ENCODE measurements at regions not wholly inside any gene's neighbourhood (a gene's known extent, or its start where the extent isn't known, plus 50 kb on each side); places are given as distances from the start of the nearest gene placed in this dataset.

DNA sequence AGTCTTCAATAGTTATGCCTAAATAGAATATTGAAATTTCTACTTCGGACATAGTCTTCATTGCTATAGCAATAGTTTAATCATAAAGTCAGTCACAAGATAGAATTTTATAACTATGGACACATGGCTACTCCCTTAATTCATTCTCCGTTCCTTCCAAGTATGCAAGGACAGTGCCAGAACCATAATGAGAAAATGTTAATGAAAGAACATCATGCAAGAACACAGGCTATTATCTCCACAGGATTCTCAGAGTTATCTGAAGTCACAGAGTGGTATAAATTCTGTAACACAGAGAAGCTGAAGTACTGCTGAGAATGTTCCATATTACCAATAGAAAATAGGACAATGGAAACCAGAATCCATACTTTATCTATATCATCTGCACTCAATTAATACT is 826.2 kb downstream of the EPHA7 start:
- no peak for DNase-seq

DNA sequence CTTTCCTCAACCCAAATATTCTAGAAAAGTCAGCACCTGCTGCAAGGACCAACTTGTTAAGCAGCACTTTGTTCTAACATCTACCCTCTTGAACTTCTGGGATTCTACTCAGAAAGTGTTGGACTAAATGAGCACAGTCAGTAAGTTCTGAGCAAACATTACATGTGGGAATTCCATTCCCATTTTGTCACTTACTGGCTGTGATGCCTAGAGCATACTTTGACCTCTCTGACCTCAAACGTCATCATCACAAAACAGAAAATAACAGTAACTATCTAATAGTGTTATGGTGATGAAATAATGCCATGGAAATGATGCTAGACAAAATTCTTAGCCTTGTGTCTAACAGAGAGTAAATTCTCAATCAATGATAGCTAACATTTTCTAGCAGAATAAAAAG is 829.4 kb downstream of the EPHA7 start:
- DNase-seq = no peak

DNA sequence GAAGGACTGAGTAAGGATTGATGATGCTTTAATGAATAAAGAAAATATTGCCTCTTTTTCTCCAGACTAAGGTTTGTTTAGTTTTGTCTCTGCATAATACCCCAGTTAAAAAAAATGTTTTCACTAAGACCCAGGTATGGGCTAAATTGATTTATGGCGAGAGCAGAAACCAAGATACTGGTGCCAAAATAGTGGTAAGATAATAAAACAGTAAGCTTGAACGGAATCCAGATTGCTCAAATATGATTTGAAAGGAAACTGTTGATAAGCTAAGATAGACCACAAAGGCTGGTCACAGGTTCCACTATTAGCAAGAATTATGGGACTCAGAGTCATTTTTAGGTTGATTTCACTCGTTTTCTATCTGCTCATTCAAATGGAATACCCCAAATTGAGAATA is 831.2 kb downstream of the EPHA7 start:
- no peak for DNase-seq

DNA sequence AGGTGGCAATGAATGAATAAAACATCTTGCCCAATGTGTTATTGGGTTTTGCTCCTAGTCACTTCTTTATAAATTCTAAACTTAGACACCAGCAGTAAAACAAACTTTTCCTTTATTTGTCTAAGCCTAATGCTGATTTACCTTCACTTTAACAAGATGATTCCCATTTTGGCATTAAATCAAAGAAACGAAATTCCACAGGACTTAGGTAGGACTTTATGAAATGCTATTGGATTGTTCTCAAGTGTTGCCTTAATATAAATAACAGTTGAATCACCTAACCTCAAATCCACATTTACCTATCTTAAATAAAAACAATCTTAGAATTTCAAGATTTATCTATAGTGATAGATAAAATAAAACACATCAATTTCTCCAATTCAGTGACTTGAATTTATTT is 831.8 kb downstream of the EPHA7 start:
- DNase-seq = no peak

DNA sequence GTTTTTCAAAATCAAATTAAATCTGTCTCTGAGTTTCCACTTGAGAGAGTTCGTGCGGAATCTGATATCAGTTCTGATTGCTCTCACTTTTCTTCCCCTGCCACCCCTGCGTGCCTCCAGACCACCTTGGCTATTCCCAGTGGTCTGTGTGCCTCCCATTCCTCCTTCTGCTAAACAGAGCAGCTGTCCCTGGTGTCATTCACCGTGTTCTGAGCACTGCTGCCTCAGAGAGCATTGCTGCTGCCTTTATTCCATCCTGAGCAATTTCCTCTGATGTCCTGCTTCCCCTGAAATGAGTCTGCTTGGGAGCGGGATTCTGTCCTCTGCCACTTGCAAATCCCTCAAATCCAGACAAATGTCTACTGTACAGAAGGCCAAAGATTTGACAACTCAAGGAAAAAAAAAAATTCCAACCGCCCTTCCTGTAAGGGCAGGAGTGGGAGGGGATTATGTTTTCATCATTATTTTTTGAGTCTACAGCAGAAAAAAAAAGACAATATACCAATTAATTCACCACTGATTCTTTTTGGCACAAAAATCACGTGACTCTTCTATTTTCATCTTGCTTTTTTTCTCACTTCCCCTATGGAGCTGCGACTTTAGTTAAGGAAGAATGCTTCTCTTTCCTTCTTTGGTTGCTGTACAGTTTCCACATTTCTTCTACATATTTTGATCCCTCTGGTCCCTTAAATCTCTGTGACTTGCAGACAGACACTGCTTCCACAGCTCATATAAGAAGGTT is 833.0 kb downstream of the EPHA7 start:
- no peak for DNase-seq

DNA sequence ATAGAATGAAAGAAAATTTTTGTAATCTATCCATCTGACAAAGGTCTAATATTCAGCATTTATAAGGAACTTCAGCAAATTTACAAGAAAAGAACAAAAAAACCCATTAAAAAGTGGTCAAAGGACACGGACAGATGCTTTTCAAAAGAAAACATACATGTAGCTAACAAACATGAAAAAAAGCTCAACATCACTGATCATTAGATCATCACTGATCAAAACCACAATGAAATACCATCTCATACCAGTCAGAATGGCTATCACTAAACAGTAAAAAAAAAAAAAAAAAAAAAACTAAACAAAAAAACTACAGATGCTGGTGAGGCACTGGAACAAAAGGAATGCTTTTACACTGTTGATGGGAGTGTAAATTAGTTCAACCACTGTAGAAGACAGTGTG is 837.1 kb downstream of the EPHA7 start:
- no peak for DNase-seq

DNA sequence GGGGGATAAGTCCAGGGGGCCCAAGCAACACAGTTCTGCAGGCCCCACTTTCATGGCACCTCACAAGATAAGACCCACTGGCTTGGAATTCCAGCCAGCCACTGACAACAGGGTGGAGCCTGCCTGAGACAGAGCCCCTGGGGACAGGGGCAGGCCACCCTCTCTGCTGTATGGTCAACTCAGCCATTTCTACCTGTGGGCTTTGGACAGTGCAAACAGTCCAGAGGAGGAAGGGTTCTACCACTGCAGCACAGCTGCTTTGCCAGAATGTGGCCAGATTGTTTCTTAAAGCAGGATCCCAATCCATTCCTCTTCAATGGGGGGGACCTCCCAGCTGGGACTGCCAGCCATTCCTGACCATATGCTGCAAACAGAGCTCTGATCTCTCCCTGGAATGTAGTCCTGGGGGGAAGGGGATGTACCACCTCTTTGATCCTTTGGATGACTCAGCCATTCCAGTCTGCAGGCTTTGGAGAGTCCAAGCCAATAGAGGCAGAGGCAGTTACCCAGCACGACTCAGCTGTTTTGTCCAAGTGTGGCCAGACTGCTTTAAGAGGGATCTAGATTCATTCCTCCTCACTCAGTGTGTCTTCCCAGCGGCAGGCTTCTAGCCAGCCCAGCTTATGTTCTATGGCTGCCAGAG is 842.2 kb downstream of the EPHA7 start:
- no peak for DNase-seq

DNA sequence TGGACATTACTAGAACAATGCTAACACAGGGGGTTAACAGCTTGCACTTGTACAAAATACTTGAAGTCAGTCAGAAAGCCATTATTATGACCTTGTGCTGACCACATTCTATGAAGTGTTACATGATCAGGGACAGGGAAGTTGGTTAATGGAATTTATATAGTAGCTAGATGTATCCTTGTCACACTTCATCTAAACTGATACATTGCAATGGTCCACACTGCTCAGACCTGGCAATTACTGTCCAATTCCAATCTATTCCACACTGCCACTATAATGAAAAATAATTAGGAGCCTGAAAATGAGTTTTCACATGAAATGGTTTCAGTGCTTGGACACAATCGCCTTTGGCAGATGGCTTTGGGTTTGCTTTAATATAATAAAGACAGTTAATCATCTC is 850.8 kb downstream of the EPHA7 start:
- no peak for DNase-seq

DNA sequence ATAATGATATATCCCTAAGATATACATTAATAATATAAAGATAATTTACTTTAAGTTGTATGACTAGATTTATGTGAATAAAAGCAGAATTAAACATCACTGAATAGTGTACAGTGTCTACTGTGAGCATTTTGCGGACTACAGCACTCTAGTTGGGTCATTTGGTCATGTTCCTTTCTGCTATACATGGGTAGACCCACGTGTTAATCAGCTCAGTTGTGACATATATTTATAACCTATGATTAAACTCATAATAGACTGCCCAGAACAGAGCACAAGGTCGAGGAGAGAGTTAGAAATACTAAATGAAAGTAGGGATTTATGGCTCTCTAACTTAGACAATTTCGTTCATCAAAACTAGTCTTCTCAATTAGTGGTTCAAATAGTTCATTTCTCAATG is 852.7 kb downstream of the EPHA7 start:
- no peak for DNase-seq

DNA sequence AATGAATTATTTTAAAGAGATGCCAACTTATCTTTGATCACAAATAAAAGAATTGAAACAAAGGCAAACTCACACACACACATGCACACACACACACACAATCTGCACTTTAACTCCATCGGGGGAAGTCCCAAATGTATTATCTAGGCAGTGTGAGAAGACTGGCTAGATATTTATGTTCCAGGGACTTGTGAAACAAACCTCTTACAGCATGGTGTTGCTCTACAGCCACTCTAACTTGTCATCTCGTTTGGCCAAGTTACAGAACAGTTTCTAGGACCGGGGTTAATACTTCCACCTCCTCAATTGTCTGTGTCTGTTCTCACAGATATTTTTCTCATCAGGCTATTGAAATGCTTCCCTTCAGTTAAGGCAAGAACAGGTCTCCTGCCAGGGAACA is 855.0 kb downstream of the EPHA7 start:
- DNase-seq = no peak

DNA sequence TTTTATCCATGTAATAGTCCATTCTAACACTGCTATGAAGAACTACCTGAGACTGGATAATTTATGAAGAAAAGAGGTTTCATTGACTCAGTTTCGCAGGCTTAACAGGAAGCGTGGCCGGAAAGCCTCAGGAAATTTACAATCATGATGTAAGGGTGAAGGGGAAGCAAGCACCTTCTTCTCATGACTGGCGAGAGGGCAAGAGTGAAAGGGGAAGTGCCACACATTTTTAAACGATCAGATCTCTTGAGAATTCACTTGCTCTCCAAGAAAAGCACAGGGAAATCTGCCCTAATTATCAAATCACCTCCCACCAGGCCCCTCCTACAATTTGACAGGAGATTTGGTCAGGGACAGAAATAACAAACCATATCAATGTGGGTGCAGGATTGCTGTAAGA is 859.7 kb downstream of the EPHA7 start:
- DNase-seq = no peak

DNA sequence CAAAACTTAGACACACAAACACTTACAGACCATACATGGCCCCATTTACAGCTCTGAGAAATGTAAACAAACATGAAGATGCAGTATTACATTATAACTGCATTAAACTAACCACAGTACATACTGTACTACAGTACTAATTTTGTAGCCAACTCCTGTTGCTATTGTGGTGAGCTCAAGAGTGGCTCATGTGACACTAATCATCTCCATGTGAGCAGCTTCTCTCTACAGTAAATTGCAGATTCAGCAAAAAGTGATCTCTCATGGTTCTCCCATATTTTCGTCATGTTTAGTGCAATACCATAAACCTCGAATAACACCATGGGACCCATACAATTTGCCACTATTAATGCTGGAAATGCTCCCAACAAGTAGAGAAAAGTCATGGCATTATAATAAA is 860.4 kb downstream of the EPHA7 start:
- DNase-seq = no peak

DNA sequence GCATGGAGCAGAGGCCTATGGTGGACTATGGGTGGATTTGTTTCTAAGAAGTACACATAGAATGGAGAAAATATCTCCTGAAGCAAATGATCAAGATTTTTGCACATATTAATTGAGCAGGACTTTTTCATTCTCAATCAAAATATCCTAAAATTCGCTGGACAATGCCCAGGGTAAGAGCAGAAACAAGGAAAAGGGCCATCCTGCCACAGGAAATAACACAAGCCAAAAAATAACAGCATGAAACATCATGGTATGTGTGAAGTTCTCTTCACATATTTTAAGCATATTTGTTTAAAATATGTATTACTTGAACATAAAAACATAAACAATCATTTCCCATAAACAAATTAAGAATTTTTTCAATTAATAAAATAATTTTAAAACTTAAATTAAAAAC is 868.9 kb downstream of the EPHA7 start:
- no peak for DNase-seq

DNA sequence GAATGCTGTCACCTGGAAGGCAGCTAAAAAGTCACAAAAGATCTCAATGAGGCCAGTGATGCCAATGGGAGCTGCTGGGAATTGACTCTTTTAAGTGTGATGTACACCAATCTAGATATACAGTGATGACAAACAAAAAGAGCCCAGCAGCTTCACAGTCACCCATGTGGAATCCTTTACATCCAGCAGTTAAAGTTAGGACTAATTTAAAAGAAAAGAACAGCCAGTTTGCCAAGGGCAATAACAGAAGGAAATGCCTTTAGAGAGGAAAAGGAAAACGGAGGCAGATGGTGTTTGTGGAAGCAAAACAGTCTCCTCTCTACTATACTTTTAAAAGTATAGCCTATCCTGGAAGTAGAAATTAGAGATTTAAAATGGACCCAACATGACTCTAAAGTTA is 873.5 kb downstream of the EPHA7 start:
- no peak for DNase-seq

DNA sequence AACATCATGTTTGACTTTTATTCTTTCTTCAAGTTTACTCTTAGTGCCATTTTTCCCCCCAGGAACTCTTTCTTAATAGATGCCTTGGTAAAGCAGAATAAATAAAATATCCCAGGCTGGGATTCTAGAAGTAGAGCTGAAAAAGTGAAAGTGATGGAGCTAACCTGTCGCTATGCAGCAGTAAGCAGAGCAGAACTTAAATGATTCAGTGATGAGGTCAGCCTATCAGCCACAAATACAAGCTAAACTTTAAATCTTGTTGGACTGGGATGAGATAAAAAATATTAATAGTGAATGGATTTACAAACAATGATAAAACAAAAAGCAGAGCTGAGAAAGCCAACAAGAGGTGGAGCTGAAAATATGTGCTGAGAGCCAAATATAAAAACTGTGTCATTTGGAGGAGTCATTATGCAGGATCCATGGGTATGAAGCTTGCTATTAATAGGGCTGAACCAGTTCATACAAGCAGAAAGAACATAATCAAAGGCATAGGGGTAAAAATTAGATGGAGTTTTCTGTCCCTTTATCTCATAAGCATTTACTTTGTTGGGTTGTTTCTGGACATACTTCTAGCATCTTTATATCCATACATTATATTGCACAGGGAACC is 877.8 kb downstream of the EPHA7 start:
- no peak for DNase-seq

DNA sequence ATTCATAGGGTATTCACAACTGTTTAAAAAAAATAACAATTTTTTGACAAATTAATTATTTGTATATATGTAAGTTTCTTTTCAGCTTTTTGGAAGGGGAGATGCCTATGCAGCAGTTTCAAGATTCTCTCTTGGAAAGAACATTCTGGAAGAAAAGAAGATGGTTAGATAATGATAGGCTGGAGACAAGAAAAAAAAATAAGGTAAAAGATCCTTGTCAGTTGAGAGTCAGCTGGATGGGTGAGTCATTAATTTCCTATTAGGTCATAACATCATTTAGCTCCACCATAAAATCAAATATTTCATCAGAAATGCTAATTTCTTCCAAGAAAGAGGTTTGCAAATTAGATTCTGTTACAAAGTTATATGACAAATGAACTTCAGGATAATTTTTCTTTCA is 880.4 kb downstream of the EPHA7 start:
- no peak for DNase-seq

DNA sequence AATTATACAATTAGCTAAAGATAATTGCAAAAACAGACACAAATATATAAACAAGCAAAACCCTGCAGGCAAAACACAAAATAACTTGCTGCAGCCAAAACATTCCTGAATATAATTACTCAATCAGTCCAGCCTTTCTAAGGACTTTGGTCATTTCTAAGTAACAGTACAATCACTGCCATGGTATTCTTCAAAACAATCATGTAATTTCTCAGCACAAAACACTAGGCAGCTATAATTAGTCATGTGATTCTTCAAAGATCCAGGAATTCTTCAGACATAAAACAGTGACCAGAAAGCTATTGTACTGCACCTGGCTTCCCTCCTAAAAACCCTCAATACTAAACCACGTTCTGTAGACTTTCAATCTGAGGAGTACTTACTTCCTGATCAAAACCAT is 881.1 kb downstream of the EPHA7 start:
- DNase-seq = no peak

DNA sequence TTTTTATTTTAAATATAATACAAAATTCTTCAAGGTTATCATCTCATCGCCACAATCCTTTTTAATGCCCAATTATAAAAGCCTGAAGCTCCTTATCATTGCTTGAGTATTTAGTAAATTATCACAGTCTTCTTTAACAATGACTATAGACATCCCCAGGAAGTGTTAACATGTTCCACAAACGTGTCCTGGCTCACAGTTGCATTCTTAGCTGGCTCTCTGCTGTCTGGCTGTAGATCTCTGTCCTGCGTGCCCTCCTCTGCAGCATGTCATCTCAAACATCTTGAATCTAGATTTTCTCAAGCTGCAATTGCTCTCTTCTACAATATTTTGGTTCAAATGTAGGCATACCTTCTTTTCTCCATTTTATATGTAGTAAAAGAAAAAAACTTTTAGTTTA is 885.2 kb downstream of the EPHA7 start:
- DNase-seq = no peak

DNA sequence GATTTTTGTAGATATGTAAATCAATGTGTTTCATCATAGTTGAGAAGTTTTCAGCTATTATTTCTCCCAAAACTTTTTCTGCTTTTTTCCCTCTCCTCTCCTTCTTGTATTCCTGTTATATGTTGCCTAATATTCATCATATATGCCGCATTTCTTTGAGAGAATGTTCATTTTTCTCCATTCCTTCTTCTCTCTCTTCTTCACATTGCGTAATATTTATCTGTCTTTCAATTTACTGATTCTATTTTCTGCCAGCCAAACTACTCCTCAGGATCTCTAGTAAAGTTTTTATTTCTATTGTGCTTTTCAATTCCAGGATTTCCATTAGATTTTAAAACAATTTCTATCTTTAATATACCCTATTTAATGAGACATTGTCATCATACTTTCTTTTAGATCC is 896.8 kb downstream of the EPHA7 start:
- DNase-seq = no peak

DNA sequence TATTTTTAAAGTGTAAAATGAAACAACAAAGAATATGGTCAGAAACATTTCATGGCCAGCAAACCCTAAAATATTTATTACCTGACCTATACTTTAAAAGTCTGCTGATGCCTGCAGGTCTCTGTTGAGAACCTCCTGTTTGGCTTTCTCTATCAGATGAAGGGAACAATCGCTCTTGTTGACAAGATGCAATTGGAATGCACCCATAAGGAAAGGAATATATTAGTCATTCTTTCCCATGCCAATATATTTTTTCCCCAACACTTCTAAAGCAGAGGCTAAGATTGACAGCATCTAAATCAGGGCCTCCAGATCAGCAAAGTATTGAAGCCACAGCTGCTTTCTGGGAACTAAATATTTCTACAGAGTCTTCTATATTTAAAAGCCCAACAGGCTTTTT is 897.8 kb downstream of the EPHA7 start:
- no peak for DNase-seq

DNA sequence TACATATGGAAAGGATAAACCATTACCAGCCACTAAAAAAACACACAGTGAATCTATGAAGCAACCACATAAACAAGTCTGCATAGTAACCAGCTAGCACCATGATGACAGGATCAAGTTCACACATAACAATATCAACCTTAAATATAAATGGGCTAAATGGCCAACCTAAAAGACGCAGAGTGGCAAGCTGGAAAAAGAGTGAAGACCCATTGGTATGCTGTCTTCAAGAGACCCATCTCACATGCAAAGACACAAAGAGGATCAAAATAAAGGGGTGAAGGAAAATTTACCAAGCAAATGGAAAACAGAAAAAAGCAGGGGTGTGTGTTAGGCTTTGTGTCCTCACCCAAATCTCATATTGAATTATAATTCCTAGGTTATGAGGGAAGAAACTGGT is 909.2 kb downstream of the EPHA7 start:
- no peak for DNase-seq

DNA sequence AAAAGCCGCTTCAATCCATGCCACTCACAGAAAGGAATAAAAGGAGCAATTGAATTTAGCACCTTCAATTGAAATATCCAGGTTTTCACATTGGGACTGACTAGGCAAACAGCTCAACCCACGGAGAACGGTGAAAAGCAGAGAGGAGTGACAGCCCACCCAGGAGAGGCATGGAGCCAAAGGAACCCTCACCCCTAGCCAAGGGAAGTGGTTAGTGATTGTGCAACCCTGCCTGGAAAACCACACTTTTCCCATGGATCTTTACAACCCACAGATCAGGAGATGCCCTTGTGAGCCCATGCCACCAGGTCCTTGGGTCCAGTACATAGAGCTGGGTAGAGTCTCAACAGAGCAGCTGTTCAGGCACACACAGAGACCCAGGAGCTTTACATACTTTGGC is 911.8 kb downstream of the EPHA7 start:
- no peak for DNase-seq

DNA sequence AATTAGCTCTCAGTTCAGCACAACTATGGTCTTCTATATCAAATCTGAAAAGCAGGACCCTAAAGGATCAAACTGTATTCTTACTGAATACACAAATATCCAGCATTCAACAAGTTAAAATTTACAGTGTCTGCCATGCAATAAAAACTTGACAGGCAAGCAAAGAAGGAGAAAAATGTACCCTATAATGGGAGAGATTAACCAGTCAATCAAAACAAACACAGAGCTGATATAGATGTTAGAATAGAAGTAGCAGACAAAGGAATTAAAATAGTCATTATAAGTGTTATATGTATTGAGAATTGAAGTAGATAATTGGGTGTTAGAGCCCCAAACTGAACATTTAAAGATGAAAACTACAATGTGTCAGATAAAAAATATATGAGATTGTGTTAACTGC is 914.9 kb downstream of the EPHA7 start:
- DNase-seq = no peak

DNA sequence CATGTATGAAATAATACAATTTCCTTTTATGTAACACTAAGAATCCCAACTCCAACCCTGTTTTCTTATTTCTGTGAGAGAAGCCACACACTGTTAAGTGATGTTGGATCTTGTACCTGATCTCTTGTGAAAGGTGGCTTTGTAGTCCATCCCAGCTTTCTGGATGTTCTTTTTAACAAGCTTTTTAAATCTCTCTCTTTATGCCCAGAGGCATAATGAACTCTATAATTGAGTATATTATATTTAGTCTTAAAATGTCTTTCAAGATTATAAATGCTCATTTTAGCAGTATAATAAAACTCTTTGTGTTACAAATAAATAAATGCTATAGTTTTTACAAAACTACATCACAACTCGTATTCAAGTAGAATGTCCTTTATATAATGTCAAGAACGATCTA is 922.1 kb downstream of the EPHA7 start:
- DNase-seq = no peak

DNA sequence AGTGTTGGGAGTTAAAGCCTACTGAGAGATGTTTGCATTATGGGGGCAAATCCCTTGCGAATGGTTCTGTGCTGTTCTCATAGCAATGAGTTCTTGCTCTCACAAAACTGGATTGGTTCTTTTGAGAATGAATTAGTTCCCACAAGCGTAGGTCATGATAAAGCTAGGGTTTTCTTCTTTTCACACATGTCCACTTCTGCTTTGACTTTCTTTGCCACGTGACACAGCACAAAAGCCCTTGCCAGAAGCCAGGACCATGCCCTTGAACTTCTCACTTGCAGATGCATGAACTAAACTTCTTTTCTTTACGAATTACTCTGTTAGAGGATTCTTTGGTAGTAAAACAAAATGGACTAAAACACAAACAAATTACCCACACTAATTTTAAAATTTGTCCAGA is 922.8 kb downstream of the EPHA7 start:
- DNase-seq = no peak
